Activated B cell treated with CpG ODN at 0.5 μM for 24 hours (primary cell): ENCODE measurements at regions not wholly inside any gene's neighbourhood (a gene's known extent, or its start where the extent isn't known, plus 50 kb on each side); places are given as distances from the start of the nearest gene placed in this dataset.

Experiments used
- ATAC-seq: fragments of 200-7000 bp; cut with Tn5 transposase; one replicate; pipeline ENCODE4 v1.10.0; 2021; ENCODE audit warnings: low read depth, mild to moderate bottlenecking, moderate library complexity
- CTCF ChIA-PET: fragments of 350-600 bp; sonication (Branson Sonifier 250); formaldehyde crosslinking; loops from one replicate; lab custom pipeline; 2021; ENCODE audit warnings: antibody characterized with exemption; lab: Charles Lee
- POLR2A ChIA-PET: fragments of 350-600 bp; sonication (Branson Sonifier 250); formaldehyde crosslinking; loops from one replicate; lab custom pipeline; 2021; ENCODE audit warnings: antibody characterized with exemption; lab: Charles Lee
- DNase-seq: peaks from one replicate; pipeline ENCODE4 v3.0.0; 2022
- H3K27ac Mint-ChIP-seq: one replicate; pipeline ENCODE4 v1.8.0; 2020; ENCODE audit warnings: mixed read lengths
- H3K27me3 Mint-ChIP-seq: one replicate; pipeline ENCODE4 v1.8.0; 2021; ENCODE audit warnings: mixed read lengths
- H3K36me3 Mint-ChIP-seq: one replicate; pipeline ENCODE4 v1.8.0; 2021; ENCODE audit warnings: low read depth, mixed read lengths
- H3K4me1 Mint-ChIP-seq: one replicate; pipeline ENCODE4 v1.8.0; 2021; ENCODE audit warnings: mixed read lengths
- H3K4me3 Mint-ChIP-seq: one replicate; pipeline ENCODE4 v1.8.0; 2020; ENCODE audit warnings: mild to moderate bottlenecking, mixed read lengths
- H3K9me3 Mint-ChIP-seq: one replicate; pipeline ENCODE4 v1.8.0; 2020; ENCODE audit warnings: mixed read lengths
- CTCF ChIP-seq: fragments of 200-600 bp; IDR thresholded peaks from one replicate; pipeline ENCODE4 v1.8.0; 2022; ENCODE audit warnings: antibody characterized with exemption, mild to moderate bottlenecking
- intact Hi-C: fragments of 100-400 bp; cut with micrococcal nuclease; formaldehyde crosslinking; loops from one replicate; pipeline ENCODE4 v1.15.1; 2024

GRCh38 chr21:22076471-22076870, 1078.3 kb downstream of the NCAM2 start:
- ChIA-PET POLR2A (no interaction called here), CTCF (no interaction called here)
- no peak overlapping the region for H3K27ac Mint-ChIP-seq
- no peaks in the 10 kb centered on the region for H3K36me3 Mint-ChIP-seq
- no peak for ATAC-seq
- H3K9me3 Mint-ChIP-seq: no peaks in the 10 kb centered on the region
- H3K4me1 Mint-ChIP-seq: no peaks in the 10 kb centered on the region
- intact Hi-C loops: no loop called here
- H3K4me3 Mint-ChIP-seq: no peak overlapping the region
- H3K27me3 Mint-ChIP-seq: no peaks in the 10 kb centered on the region
- DNase-seq: no peak
- TF ChIP-seq CTCF: no peak

- no peak for TF ChIP-seq CTCF
- Mint-ChIP-seq H3K27ac (no peak overlapping the region), H3K27me3 (no peaks in the 10 kb centered on the region), H3K4me3 (no peak overlapping the region), H3K36me3 (no peaks in the 10 kb centered on the region), H3K4me1 (no peaks in the 10 kb centered on the region), H3K9me3 (no peaks in the 10 kb centered on the region)
- ATAC-seq: no peak
- intact Hi-C loops: no loop called here
- DNase-seq: no peak
- CTCF ChIA-PET: no interaction called here
- POLR2A ChIA-PET: no interaction called here
These were observed 1085.7 kb downstream of the NCAM2 start for GRCh38 chr21:22083899-22084298.

GRCh38 chr21:22096314-22096713, 1098.1 kb downstream of the NCAM2 start:
- Mint-ChIP-seq H3K4me1 (no peaks in the 10 kb centered on the region), H3K4me3 (no peak overlapping the region), H3K36me3 (no peaks in the 10 kb centered on the region), H3K27me3 (no peaks in the 10 kb centered on the region), H3K9me3 (no peaks in the 10 kb centered on the region), H3K27ac (no peak overlapping the region)
- POLR2A ChIA-PET: no interaction called here
- CTCF ChIA-PET: no interaction called here
- no peak for DNase-seq
- intact Hi-C loops: no loop called here
- ATAC-seq: no peak
- TF ChIP-seq CTCF: no peak

- Mint-ChIP-seq H3K36me3 (no peaks in the 10 kb centered on the region), H3K27ac (no peak overlapping the region), H3K4me3 (no peak overlapping the region), H3K9me3 (peaks cover 9% of the 10 kb centered on the region), H3K27me3 (no peaks in the 10 kb centered on the region), H3K4me1 (no peaks in the 10 kb centered on the region)
- ATAC-seq (no peak), DNase-seq (no peak)
- intact Hi-C loops: no loop called here
- no peak for TF ChIP-seq CTCF
- POLR2A ChIA-PET: no interaction called here
- CTCF ChIA-PET: no interaction called here
These were observed 1108.7 kb downstream of the NCAM2 start for GRCh38 chr21:22106720-22107410.

GRCh38 chr21:22115746-22116145, 1117.5 kb downstream of the NCAM2 start:
- POLR2A ChIA-PET: no interaction called here
- intact Hi-C loops: no loop called here
- ATAC-seq (no peak), DNase-seq (no peak)
- CTCF ChIA-PET: no interaction called here
- no peaks in the 10 kb centered on the region for H3K4me1 Mint-ChIP-seq
- H3K36me3 Mint-ChIP-seq: no peaks in the 10 kb centered on the region
- no peaks in the 10 kb centered on the region for H3K27me3 Mint-ChIP-seq
- H3K4me3 Mint-ChIP-seq: no peak overlapping the region
- H3K27ac Mint-ChIP-seq: no peak overlapping the region
- no peak for TF ChIP-seq CTCF
- peaks cover 12% of the 10 kb centered on the region for H3K9me3 Mint-ChIP-seq
